SK-N-MC (cell line): ENCODE measurements at regions not wholly inside any gene's neighbourhood (a gene's known extent, or its start where the extent isn't known, plus 50 kb on each side); places are given as distances from the start of the nearest gene placed in this dataset.

ENCODE experiments used
- EZH2 ChIP-seq: fragments of 200-600 bp; sonication (generic); IDR thresholded peaks from one replicate; pipeline ENCODE4 v1.6.1; 2017; ENCODE audit warnings: antibody characterized with exemption
- FOXP2 ChIP-seq: optimal IDR thresholded peaks from 2 replicates; pipeline ENCODE3; 2011; ENCODE audit warnings: mild to moderate bottlenecking, moderate library complexity; ENCODE audit not compliant: insufficient read depth; ENCODE audit errors: extremely low read length, control extremely low read depth
- POLR2AphosphoS5 ChIP-seq: IDR thresholded peaks from 2 replicates; pipeline ENCODE4 v1.6.1; 2012; ENCODE audit warnings: mild to moderate bottlenecking, low read depth, low read length, borderline replicate concordance

DNA sequence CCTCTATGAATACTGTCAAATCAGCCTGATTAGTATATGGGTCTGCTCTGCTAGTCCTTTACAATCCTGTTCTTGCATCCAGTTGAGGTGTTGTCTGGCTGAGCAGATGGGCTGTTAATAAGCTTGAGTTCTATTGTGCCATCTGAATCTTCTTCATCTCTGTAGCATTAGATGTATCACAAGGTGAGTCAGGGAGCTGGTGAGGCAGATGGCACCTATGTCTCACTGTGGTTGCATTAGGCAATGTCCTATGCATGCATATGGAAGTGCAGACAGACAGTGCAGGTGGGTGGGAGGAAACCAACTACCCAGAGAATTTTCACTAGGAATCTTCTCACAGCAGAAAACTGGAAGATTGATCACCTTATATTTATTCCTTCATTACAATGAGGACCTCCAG, 165.7 kb upstream of the STXBP6 start:
- TF ChIP-seq POLR2AphosphoS5 (no peak), EZH2 (no peak), FOXP2 (no peak)
